ENCODE measurements at regions not wholly inside any gene's neighbourhood (a gene's known extent, or its start where the extent isn't known, plus 50 kb on each side); places are given as distances from the start of the nearest gene placed in this dataset.

DNA sequence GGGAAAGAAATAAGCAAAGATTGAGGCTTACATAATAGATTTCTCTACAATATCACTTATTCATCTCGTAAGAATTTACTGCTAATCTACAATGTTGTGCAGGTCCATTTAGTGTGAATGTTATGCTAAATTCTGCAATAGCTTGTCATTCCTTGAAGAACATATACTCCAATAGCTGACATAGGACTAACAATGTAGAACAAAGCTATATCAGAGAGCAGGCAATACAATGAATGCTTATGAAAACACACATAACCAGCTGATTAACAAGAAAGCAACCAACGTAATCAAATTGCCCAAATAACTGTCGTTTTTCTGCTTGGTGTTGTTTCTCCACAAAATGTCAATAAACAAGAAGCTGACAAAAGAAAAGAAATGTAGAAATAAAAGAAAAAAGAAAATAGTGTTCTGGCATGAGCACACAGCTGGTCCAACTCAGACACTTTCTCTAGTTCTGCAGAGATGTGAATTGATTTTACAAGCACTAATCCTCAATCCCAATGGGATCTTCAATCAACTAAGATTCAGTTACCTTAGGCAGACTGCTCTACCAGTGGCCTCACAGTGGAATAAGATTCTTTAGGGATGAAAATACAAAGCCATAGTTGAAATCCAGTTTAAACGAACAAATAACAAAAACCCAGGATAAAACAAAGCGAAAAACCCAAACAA, 1024.7 kb upstream of the PIK3C3 start:
- Histone ChIP-seq H3K4me3 (ENCODE audit: low read depth in 1 of 3, low read length in 3 of 3) (no peak overlapping the region), H3K27me3 (ENCODE audit: control insufficient read depth in 4 of 4, insufficient read depth in 4 of 4, low read length in 3 of 4) (no peaks in the 10 kb centered on the region), H3K9ac (ENCODE audit: low read depth in 1 of 2, low read length in 2 of 2) (no peak overlapping the region), H3K4me1 (ENCODE audit: control insufficient read depth in 4 of 4, insufficient read depth in 4 of 4, low read length in 3 of 4) (no peaks in the 10 kb centered on the region), H3K27ac (ENCODE audit: low read depth in 1 of 2, low read length in 2 of 2) (no peak overlapping the region), H3K9me3 (ENCODE audit: control insufficient read depth in 4 of 4, low read length in 3 of 4) (no peaks in the 10 kb centered on the region), H3K36me3 (ENCODE audit: control insufficient read depth in 4 of 4, insufficient read depth in 3 of 4, low read depth in 1 of 4, low read length in 3 of 4) (no peaks in the 10 kb centered on the region)
- TF ChIP-seq, protein P1, sequence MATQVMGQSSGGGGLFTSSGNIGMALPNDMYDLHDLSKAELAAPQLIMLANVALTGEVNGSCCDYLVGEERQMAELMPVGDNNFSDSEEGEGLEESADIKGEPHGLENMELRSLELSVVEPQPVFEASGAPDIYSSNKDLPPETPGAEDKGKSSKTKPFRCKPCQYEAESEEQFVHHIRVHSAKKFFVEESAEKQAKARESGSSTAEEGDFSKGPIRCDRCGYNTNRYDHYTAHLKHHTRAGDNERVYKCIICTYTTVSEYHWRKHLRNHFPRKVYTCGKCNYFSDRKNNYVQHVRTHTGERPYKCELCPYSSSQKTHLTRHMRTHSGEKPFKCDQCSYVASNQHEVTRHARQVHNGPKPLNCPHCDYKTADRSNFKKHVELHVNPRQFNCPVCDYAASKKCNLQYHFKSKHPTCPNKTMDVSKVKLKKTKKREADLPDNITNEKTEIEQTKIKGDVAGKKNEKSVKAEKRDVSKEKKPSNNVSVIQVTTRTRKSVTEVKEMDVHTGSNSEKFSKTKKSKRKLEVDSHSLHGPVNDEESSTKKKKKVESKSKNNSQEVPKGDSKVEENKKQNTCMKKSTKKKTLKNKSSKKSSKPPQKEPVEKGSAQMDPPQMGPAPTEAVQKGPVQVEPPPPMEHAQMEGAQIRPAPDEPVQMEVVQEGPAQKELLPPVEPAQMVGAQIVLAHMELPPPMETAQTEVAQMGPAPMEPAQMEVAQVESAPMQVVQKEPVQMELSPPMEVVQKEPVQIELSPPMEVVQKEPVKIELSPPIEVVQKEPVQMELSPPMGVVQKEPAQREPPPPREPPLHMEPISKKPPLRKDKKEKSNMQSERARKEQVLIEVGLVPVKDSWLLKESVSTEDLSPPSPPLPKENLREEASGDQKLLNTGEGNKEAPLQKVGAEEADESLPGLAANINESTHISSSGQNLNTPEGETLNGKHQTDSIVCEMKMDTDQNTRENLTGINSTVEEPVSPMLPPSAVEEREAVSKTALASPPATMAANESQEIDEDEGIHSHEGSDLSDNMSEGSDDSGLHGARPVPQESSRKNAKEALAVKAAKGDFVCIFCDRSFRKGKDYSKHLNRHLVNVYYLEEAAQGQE (IDR thresholded peaks at IDR 0.05), result no peak
- TF ChIP-seq TAF1 (conservative IDR thresholded peaks at IDR 0.05) (no peak), EGR1 (IDR thresholded peaks at IDR 0.05; ENCODE audit: low read depth in 2 of 2) (no peak), FOXA2 (IDR thresholded peaks at IDR 0.05) (no peak), NR2F2 (IDR thresholded peaks at IDR 0.05) (no peak)
- WGBS, result 79% methylated on average over 5 of the region's 5 CpGs
- DNase-seq (ENCODE audit: low spot score), result no peak

DNA sequence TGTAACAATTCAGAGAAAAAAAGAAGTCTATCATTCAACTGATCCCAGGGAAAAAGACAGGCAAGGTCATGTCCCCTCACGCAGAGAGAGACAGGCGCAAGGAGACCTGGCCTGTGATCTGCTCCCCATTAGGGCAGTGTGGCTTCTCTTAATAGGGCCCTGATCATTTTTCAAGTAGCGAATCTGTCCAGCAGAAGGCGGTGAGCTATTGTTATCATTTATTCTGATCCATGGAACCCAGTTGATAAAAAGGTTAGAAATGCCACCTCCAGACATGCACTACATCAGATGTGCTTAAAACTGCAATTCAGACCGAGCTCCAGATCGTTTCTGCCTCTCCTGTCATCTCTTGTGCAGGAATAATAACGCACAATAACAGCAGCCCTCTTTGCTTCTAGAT, 1025.6 kb upstream of the PIK3C3 start:
- Histone ChIP-seq H3K4me3 (ENCODE audit: low read depth in 1 of 3, low read length in 3 of 3) (no peak overlapping the region), H3K9me3 (ENCODE audit: control insufficient read depth in 4 of 4, low read length in 3 of 4) (no peaks in the 10 kb centered on the region), H3K36me3 (ENCODE audit: control insufficient read depth in 4 of 4, insufficient read depth in 3 of 4, low read depth in 1 of 4, low read length in 3 of 4) (no peaks in the 10 kb centered on the region), H3K27ac (ENCODE audit: low read depth in 1 of 2, low read length in 2 of 2) (no peak overlapping the region), H3K4me1 (ENCODE audit: control insufficient read depth in 4 of 4, insufficient read depth in 4 of 4, low read length in 3 of 4) (no peaks in the 10 kb centered on the region), H3K9ac (ENCODE audit: low read depth in 1 of 2, low read length in 2 of 2) (no peak overlapping the region), H3K27me3 (ENCODE audit: control insufficient read depth in 4 of 4, insufficient read depth in 4 of 4, low read length in 3 of 4) (no peaks in the 10 kb centered on the region)
- TF ChIP-seq GABPA (IDR thresholded peaks at IDR 0.05 in 1 of 2, conservative IDR thresholded peaks at IDR 0.05 in 1 of 2) (no peak), YY1 (IDR thresholded peaks at IDR 0.05) (no peak), RAD21 (IDR thresholded peaks at IDR 0.05) (no peak), HNF4G (IDR thresholded peaks at IDR 0.05) (no peak), EGR1 (IDR thresholded peaks at IDR 0.05; ENCODE audit: low read depth in 2 of 2) (no peak), RXRA (IDR thresholded peaks at IDR 0.05) (no peak), SP1 (IDR thresholded peaks at IDR 0.05) (no peak), FOXA1 (IDR thresholded peaks at IDR 0.05) (no peak), NR2F2 (IDR thresholded peaks at IDR 0.05) (no peak), HNF4A (conservative IDR thresholded peaks at IDR 0.05) (no peak), FOXA2 (IDR thresholded peaks at IDR 0.05) (no peak), JUND (IDR thresholded peaks at IDR 0.05) (no peak), TAF1 (conservative IDR thresholded peaks at IDR 0.05) (no peak)
- TF ChIP-seq, protein P2, sequence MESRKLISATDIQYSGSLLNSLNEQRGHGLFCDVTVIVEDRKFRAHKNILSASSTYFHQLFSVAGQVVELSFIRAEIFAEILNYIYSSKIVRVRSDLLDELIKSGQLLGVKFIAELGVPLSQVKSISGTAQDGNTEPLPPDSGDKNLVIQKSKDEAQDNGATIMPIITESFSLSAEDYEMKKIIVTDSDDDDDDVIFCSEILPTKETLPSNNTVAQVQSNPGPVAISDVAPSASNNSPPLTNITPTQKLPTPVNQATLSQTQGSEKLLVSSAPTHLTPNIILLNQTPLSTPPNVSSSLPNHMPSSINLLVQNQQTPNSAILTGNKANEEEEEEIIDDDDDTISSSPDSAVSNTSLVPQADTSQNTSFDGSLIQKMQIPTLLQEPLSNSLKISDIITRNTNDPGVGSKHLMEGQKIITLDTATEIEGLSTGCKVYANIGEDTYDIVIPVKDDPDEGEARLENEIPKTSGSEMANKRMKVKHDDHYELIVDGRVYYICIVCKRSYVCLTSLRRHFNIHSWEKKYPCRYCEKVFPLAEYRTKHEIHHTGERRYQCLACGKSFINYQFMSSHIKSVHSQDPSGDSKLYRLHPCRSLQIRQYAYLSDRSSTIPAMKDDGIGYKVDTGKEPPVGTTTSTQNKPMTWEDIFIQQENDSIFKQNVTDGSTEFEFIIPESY (IDR thresholded peaks at IDR 0.05), result no peak
- TF ChIP-seq, protein P3, sequence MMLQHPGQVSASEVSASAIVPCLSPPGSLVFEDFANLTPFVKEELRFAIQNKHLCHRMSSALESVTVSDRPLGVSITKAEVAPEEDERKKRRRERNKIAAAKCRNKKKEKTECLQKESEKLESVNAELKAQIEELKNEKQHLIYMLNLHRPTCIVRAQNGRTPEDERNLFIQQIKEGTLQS (IDR thresholded peaks at IDR 0.05), result no peak
- TF ChIP-seq, protein P4, sequence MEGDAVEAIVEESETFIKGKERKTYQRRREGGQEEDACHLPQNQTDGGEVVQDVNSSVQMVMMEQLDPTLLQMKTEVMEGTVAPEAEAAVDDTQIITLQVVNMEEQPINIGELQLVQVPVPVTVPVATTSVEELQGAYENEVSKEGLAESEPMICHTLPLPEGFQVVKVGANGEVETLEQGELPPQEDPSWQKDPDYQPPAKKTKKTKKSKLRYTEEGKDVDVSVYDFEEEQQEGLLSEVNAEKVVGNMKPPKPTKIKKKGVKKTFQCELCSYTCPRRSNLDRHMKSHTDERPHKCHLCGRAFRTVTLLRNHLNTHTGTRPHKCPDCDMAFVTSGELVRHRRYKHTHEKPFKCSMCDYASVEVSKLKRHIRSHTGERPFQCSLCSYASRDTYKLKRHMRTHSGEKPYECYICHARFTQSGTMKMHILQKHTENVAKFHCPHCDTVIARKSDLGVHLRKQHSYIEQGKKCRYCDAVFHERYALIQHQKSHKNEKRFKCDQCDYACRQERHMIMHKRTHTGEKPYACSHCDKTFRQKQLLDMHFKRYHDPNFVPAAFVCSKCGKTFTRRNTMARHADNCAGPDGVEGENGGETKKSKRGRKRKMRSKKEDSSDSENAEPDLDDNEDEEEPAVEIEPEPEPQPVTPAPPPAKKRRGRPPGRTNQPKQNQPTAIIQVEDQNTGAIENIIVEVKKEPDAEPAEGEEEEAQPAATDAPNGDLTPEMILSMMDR (IDR thresholded peaks at IDR 0.05; ENCODE audit: low read depth, low read length, missing input control), result no peak
- TF ChIP-seq, protein P1 (IDR thresholded peaks at IDR 0.05), result no peak
- TF ChIP-seq, protein P5, sequence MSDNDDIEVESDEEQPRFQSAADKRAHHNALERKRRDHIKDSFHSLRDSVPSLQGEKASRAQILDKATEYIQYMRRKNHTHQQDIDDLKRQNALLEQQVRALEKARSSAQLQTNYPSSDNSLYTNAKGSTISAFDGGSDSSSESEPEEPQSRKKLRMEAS (IDR thresholded peaks at IDR 0.05), result no peak
- WGBS, result 80% methylated on average over 7 of the region's 7 CpGs
- DNase-seq (ENCODE audit: low spot score), result no peak

Measured in liver (tissue), 8 donors.